ENCODE measurements at regions not wholly inside any gene's neighbourhood (a gene's known extent, or its start where the extent isn't known, plus 50 kb on each side); places are given as distances from the start of the nearest gene placed in this dataset.
"Not testable (repeated sequence)": the region's sequence is repeated elsewhere in the genome, so short reads cannot be mapped to it uniquely, and the experiment has no call there.

DNA sequence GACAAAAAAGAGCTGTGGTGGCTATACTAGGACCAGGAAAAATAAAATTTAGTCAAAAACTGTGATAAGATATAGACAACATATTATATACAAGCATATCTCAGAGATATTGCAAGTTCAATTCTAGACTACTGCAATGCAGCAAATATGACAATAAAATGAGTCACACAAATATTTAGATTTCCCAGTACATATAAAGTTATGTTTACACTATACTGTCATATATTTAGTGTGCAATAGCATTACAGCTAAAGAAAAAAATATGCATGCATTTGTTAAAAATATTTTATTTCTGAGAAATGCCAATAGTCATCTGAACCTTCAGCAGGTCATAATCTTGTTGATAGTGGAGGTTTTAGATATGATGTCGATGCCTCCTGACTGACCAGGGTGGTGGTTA is 72.1 kb downstream of the AKR1C4 start:
- H3K4me3 Mint-ChIP-seq: no peak overlapping the region
- peaks cover 23% of the 10 kb centered on the region for H3K9me3 Mint-ChIP-seq
- peaks cover 3% of the 10 kb centered on the region for H3K36me3 Mint-ChIP-seq (ENCODE audit: low read depth)

DNA sequence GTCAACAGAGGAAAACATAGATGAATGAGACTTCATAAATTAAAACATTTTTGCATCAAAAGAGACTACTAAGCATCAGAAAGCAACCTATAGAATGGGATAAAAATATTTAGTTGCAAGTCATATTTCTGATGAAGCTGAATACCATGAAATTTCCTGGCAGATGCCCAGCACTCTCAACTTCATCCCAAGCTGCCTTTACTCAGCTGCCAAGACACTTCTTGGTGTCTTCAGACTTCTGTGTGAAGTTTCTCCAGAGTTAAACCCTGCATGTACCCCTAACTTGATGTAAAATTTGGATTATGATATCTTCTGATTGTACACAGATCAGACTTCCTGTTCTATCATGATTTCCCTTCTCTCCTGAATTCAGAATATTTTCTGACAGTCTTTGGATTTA is 73.2 kb downstream of the AKR1C4 start:
- Mint-ChIP-seq H3K9me3 (peaks cover 19% of the 10 kb centered on the region), H3K4me1 (ENCODE audit: low read depth) (peaks cover 11% of the 10 kb centered on the region), H3K4me3 (no peak overlapping the region), H3K27ac (no peak overlapping the region), H3K36me3 (ENCODE audit: low read depth) (peaks cover 8% of the 10 kb centered on the region), H3K27me3 (ENCODE audit: low read depth) (no peaks in the 10 kb centered on the region)
- DNase-seq (ENCODE audit: low spot score): no peak

More for the DNA sequence above, 72.1 kb downstream of the AKR1C4 start:
- no peak for DNase-seq (ENCODE audit: low spot score)
- no peaks in the 10 kb centered on the region for H3K27me3 Mint-ChIP-seq (ENCODE audit: low read depth)
- H3K27ac Mint-ChIP-seq: no peak overlapping the region
- peaks cover 11% of the 10 kb centered on the region for H3K4me1 Mint-ChIP-seq (ENCODE audit: low read depth)

GRCh38 chr10:5271526-5271925 is 74.9 kb downstream of the AKR1C4 start:
- peaks cover 10% of the 10 kb centered on the region for H3K36me3 Mint-ChIP-seq (ENCODE audit: low read depth)
- peaks cover 6% of the 10 kb centered on the region for H3K9me3 Mint-ChIP-seq
- H3K4me1 Mint-ChIP-seq (ENCODE audit: low read depth): peaks cover 11% of the 10 kb centered on the region
- H3K27ac Mint-ChIP-seq: no peak overlapping the region
- DNase-seq (ENCODE audit: low spot score): no peak
- no peak overlapping the region for H3K4me3 Mint-ChIP-seq
- H3K27me3 Mint-ChIP-seq (ENCODE audit: low read depth): no peaks in the 10 kb centered on the region

DNA sequence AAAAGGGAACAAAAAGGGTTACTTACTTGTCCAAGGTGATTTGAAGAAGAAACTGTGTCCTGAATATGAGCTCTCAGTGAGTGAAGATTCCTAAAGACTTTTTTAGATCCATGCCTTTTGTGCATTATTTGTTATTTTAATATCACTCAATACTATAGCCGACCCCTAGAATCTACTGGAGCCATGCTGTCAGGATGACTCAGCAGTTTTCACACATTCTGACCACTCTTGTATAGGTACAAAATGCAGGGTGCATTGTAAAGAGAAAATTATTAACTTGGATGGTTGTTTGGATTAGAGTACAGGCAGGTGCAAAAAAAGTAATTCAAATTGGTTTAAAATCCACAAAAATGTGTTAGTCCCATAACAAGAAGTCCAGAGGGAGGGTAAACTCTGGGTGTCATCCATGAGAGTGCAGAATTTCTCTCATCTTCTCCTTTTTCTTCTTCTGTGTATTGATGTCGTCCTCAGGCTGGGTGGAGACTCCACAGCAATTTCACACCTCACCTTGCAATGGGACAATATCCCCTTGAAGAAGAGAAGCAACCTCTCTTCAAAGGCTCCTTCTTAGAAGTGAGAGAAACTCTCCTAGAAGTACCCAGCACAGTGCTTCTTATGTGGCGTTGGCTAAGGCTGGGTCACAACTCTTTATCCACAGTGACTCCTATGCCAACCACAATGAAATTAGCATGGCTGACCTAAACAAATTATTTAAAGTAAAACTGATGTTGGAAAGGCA is 75.6 kb downstream of the AKR1C4 start:
- DNase-seq (ENCODE audit: low spot score): no peak
- no peak overlapping the region for H3K27ac Mint-ChIP-seq
- H3K27me3 Mint-ChIP-seq (ENCODE audit: low read depth): no peaks in the 10 kb centered on the region
- peaks cover 11% of the 10 kb centered on the region for H3K4me1 Mint-ChIP-seq (ENCODE audit: low read depth)
- H3K4me3 Mint-ChIP-seq: no peak overlapping the region
- no peaks in the 10 kb centered on the region for H3K9me3 Mint-ChIP-seq
- peaks cover 7% of the 10 kb centered on the region for H3K36me3 Mint-ChIP-seq (ENCODE audit: low read depth)

GRCh38 chr10:5274795-5275194 is 78.2 kb downstream of the AKR1C4 start:
- no peak for DNase-seq (ENCODE audit: low spot score)

DNA sequence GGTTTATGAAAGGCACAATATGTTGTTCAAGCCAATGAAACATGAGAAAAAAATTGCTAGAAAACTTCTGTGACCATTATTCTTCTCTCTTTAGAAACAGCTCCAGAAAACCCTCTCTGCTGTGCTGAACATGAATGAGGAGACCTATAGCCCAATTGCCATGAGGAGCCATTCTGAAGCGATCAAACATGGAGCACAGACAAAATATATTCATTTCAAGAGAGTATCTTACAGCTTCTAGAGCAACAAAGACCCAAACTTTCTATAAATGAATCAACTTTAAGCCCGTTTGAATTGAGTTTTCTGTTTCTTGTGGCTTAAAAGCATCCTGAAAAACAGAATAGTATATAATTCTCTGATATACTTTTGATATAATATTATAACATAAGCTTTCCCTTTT is 83.4 kb upstream of the UCN3 start:
- DNase-seq (ENCODE audit: low spot score): no peak
- no peak overlapping the region for H3K4me3 Mint-ChIP-seq
- H3K27ac Mint-ChIP-seq: no peak overlapping the region
- peaks cover 18% of the 10 kb centered on the region for H3K36me3 Mint-ChIP-seq (ENCODE audit: low read depth)
- peaks cover 30% of the 10 kb centered on the region for H3K4me1 Mint-ChIP-seq (ENCODE audit: low read depth)
- H3K27me3 Mint-ChIP-seq (ENCODE audit: low read depth): peaks cover 3% of the 10 kb centered on the region
- H3K9me3 Mint-ChIP-seq: no peaks in the 10 kb centered on the region

More at GRCh38 chr10:5274795-5275194, 78.2 kb downstream of the AKR1C4 start:
- Mint-ChIP-seq H3K4me1 (ENCODE audit: low read depth) (peaks cover 12% of the 10 kb centered on the region), H3K9me3 (no peaks in the 10 kb centered on the region), H3K27ac (no peak overlapping the region), H3K27me3 (ENCODE audit: low read depth) (peaks cover 3% of the 10 kb centered on the region), H3K36me3 (ENCODE audit: low read depth) (peaks cover 14% of the 10 kb centered on the region), H3K4me3 (no peak overlapping the region)

GRCh38 chr10:5282137-5282536 is 82.6 kb upstream of the UCN3 start:
- peaks cover 3% of the 10 kb centered on the region for H3K27me3 Mint-ChIP-seq (ENCODE audit: low read depth)
- H3K27ac Mint-ChIP-seq: no peak overlapping the region
- no peaks in the 10 kb centered on the region for H3K9me3 Mint-ChIP-seq
- peaks cover 30% of the 10 kb centered on the region for H3K4me1 Mint-ChIP-seq (ENCODE audit: low read depth)
- H3K4me3 Mint-ChIP-seq: no peak overlapping the region
- peaks cover 18% of the 10 kb centered on the region for H3K36me3 Mint-ChIP-seq (ENCODE audit: low read depth)
- no peak for DNase-seq (ENCODE audit: low spot score)

DNA sequence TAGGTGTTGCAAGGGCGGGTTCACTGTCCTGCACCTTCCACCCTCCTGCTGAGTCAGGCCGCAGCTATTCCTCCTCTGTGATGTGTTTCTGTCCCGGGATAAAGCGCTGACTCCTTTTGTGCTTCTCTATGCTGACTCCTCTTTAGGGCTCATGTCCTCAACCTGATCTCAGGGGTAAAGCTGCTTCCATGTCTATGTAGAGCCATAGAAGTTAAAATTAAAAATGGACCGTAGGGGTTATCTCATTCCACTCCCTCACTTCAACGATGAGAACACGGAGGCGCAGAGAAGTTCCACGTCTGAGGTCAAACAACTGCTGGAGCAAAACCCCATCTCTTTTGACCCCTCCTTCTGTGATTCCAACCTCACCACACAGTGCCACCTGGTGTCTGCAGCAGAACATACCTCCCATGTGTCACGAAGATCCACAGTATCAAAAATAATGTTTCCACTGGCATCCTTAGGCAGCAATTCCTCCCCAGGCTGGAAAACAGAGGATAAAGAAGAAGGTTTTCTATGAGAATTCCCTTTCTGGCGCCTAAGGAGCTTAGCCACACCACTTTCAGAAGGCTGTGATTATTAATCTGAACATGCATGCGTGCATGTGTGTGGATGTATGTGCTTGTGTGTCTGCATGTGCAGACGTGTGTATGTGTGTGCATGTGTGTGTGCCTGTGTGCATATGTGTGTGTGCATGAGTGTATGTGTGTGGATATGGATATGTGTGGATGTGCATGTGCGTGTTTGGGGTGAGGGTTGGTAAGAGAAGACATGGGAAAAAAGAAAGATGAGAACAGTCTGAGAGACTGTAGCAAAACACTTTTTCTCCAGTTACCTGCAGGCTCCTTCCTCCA is 81.2 kb upstream of the UCN3 start:
- peak; percentile 47 for DNase-seq (ENCODE audit: low spot score)
- Mint-ChIP-seq H3K4me3 (peak overlapping the region; percentile 38), H3K9me3 (no peaks in the 10 kb centered on the region), H3K36me3 (ENCODE audit: low read depth) (peaks cover 16% of the 10 kb centered on the region), H3K27me3 (ENCODE audit: low read depth) (peaks cover 3% of the 10 kb centered on the region), H3K4me1 (ENCODE audit: low read depth) (peaks cover 30% of the 10 kb centered on the region), H3K27ac (peak overlapping the region; percentile 79)

DNA sequence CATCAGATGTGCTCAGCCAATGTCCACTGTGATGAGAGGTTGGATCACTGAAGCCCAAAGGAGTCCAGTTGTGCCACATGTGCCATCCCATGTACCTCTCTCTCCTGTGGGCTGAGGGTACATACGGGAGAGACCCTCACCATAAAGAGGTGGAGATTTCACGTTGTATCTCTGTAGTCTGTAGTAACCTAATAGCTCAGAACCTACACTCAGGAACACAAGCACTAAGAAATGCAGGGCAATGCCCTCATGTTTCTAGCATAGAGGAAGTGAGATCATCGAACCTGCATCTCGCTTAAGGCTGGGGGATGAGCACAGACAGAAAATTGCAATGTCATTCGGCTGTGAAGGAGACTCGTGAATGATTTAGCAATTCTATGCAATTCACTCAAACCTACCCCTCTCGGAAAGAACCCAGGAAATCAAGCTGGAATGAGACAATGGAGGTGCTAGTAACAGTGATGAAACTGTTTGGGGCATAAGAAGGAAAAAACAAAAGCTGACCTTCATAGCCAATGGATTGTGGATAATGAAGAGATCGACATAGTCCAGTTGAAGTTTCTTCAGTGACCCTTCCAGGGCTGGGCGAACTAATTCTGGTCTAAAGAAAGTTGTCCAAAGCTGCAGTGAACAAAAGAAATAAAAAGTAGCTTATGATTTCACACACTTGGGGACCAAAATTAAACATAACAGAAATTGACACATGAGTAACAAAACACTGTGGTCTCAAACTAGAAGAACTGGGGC is 80.3 kb upstream of the UCN3 start:
- H3K4me1 Mint-ChIP-seq (ENCODE audit: low read depth): peaks cover 33% of the 10 kb centered on the region
- H3K27me3 Mint-ChIP-seq (ENCODE audit: low read depth): no peaks in the 10 kb centered on the region
- peak overlapping the region; percentile 79 for H3K27ac Mint-ChIP-seq
- peaks cover 16% of the 10 kb centered on the region for H3K36me3 Mint-ChIP-seq (ENCODE audit: low read depth)
- DNase-seq (ENCODE audit: low spot score): no peak
- peak overlapping the region; percentile 44 for H3K4me3 Mint-ChIP-seq
- peaks cover 3% of the 10 kb centered on the region for H3K9me3 Mint-ChIP-seq

GRCh38 chr10:5285186-5285585 is 79.6 kb upstream of the UCN3 start:
- Mint-ChIP-seq H3K27me3 (ENCODE audit: low read depth) (no peaks in the 10 kb centered on the region), H3K9me3 (peaks cover 4% of the 10 kb centered on the region), H3K36me3 (ENCODE audit: low read depth) (peaks cover 11% of the 10 kb centered on the region), H3K27ac (no peak overlapping the region), H3K4me1 (ENCODE audit: low read depth) (peaks cover 34% of the 10 kb centered on the region), H3K4me3 (no peak overlapping the region)
- no peak for DNase-seq (ENCODE audit: low spot score)

DNA sequence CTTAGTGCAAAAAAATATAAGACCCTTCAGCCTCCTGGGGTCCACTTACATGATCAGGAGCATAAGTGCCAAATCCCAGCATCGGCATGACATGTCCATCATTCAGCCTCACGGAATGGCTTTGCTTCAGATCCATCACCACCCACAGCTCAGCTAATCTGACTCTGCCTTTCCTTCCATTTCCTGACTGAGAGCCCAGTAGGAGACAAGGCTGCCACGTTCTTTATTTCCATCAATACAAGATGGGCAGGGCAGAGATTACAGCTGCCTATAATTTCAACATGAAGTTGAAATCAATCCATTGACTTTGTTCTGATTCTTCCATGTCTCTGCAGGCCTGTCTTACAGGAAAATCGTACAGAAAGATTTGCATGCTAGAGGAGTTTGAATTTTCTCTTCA is 76.4 kb upstream of the UCN3 start:
- Mint-ChIP-seq H3K36me3 (ENCODE audit: low read depth) (peaks cover 14% of the 10 kb centered on the region), H3K27ac (no peak overlapping the region), H3K9me3 (peaks cover 8% of the 10 kb centered on the region), H3K4me3 (no peak overlapping the region), H3K27me3 (ENCODE audit: low read depth) (no peaks in the 10 kb centered on the region), H3K4me1 (ENCODE audit: low read depth) (peaks cover 47% of the 10 kb centered on the region)
- DNase-seq (ENCODE audit: low spot score): no peak

DNA sequence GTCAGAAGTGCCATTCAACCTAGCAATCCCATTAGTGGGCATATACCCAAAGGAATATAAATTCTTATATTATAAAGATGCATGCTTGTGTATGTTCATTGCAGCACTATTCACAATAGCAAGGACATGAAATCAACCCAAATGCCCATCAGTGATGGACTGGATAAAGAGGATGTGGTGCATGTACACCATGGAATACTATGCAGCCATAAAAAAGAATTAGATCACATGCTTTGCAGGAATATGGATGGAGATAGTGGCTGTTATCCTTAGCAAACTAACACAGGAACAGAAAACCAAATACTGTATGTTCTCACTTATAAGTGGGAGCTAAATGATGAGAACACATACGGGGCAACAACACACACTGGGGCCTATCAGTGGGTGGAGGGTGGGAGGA is 75.5 kb upstream of the UCN3 start:
- Mint-ChIP-seq H3K36me3 (ENCODE audit: low read depth) (peaks cover 22% of the 10 kb centered on the region), H3K4me1 (ENCODE audit: low read depth) (peaks cover 47% of the 10 kb centered on the region)
- H3K27ac Mint-ChIP-seq; H3K4me3 Mint-ChIP-seq; DNase-seq (ENCODE audit: low spot score); H3K9me3 Mint-ChIP-seq; H3K27me3 Mint-ChIP-seq (ENCODE audit: low read depth): not testable (repeated sequence)

DNA sequence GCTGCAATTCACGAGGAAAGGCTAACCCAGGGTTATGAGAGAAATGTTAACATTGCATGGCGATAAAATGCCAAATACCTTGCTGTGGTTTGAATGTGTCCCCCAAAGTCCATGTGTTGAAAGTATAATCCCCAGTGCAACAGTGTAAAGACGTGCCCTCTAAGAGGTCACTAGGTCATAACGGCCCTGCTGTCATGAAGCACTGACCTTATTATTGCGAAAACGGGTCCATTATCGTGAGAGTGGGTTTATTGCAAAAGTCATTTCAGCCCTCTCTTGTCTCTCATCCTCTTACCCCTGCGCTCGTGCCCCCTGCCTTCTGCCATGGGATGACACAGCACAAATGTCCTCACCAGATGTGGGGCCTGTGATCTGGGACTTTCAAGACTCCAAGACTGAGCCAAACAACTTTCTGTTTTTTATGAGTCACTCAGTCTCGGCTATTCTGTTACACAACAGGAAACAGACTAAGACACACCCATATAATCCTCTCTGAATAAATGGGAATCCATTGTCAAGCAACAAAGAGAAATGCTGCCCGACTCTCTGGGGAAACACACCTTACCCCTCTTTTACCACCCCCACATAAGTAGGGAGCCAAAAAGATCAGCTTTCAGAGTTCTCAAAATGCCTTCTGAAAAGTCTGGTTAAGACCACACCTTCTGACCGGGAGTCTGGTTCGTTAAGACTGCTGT is 73.1 kb upstream of the UCN3 start:
- Mint-ChIP-seq H3K27ac (peak overlapping the region; percentile 99), H3K27me3 (ENCODE audit: low read depth) (no peaks in the 10 kb centered on the region), H3K4me3 (peak overlapping the region; percentile 95), H3K36me3 (ENCODE audit: low read depth) (peaks cover 37% of the 10 kb centered on the region), H3K9me3 (peaks cover 10% of the 10 kb centered on the region), H3K4me1 (ENCODE audit: low read depth) (peaks cover 60% of the 10 kb centered on the region)
- peak; percentile 59 for DNase-seq (ENCODE audit: low spot score)

All from T-helper 2 cell treated with Interferon-gamma antibody and Interleukin-4, amounts not matched to agents 5 μg/mL and 100 μg/mL, for 36 hours (primary cell).